Suppressor macrophage treated with lipopolysaccharide for 1 hour (primary cell): ENCODE measurements at regions not wholly inside any gene's neighbourhood (a gene's known extent, or its start where the extent isn't known, plus 50 kb on each side); places are given as distances from the start of the nearest gene placed in this dataset.
"Not testable (repeated sequence)": the region's sequence is repeated elsewhere in the genome, so short reads cannot be mapped to it uniquely, and the experiment has no call there.

Source experiments
- DNase-seq, 3 donors: peaks; one replicate each; pipeline ENCODE4 v3.0.0-alpha.2; 2020 to 2022

DNA sequence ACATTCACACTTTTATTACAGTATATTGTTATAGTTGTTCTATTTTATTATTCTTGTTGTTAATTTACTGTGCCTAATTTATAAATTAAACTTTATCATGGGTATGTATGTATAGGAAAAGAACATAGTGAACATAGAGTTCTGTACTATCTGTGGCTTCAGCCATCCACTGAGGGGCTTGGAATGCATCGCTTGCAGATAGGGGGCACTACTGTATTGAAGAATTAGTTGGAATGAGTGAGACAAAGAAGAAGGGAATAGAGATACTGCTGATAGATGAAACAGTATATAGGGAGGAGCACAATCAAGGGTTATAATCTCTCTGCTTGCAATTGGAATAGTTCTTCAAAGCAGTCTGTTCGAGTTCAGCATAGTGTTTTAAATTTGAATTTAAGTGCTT, 432.2 kb downstream of the RAB38 start:
- no peak for DNase-seq

DNA sequence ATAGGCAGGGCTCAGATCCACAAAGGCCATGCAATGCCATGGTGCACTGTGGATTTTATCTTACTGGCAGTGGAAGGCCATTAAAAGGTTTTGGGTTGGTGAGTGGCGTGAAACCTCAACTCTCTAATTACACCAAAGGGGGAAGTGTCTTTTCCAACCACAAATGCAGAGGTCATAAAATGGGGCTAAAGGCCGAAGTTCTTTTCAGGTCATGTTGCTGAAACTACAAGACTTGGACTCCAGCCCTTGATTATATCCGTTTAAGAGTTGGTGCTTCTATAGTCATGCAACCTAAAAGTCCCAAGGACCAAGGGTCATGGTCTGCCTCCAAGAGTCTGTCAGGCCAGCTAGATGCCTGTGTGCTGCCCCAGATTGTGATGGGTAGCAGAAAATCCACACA, 434.3 kb downstream of the RAB38 start:
- DNase-seq: no peak

DNA sequence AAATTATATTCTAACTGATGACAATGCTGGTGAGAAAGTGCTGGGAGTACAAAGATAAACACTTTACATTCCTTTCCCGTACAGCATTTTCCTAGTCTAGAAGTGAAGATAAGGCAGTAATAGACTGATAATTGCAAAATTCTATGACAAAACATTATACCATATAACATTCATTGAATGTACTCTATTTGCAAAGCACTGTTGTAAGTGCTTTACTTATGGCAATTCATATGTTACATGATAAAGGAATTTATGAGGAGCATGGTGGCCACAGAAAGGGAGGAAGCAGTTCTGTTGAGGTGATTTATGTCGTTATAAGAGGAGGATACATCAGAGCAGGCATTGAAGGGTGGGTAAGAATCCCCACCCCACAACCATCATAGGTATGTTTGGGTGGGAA, 434.8 kb downstream of the RAB38 start:
- DNase-seq: no peak

DNA sequence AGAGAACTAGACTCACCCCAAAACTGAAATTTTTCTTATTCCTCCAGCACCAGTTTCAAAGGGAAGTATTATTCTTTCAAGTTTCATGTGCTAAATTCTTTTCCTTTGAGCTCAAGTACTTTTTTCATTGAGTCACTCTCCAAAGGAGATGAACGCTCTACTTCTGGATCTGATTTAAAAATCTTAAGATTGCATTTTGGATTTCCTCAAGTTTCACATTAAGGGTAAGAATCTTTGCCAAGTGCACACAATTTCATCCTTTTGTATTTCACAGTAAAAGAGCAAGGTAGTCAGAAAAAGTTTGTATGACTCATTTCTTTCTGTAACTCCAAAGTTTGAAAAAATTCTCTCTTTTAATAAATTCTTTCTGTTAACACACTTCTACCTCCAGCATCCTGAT, 435.5 kb downstream of the RAB38 start:
- no peak for DNase-seq

DNA sequence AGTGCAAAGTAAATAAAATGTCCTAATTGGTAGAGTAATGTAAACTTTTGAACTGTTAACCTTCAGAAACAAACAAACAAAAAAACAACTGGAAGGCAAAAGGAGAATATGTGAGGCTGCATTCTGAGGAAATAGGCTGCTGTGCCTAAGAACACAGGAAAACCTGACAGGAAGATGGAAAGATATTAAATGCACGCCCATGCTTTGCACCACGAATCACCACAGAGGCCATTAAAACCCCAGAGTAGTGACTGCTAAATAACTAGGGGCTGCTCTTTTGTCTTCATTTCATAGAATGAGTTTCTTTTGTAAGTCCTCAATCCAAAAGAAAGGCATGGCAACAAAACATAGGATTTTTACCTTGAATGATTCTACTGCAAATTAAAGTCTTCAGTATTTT, 436.0 kb downstream of the RAB38 start:
- no peak for DNase-seq

DNA sequence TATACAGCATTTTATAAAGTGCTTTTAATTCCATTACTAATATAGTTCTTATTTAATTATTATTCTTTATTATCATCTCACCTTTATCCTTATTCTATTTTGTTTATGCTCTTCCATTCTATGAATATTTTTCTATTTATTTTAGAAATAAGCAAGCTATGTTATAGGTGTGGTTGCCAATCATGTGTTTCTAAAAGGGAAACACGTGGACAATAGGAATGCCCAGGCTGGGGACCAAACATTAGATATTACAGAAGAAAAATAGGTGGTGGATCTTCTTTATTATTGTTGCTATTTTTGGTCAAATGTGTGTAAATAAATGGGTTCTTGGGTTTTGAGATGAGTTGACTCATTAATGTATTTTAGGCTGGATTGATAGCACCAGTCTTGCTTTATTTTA, 438.3 kb downstream of the RAB38 start:
- DNase-seq: no peak

DNA sequence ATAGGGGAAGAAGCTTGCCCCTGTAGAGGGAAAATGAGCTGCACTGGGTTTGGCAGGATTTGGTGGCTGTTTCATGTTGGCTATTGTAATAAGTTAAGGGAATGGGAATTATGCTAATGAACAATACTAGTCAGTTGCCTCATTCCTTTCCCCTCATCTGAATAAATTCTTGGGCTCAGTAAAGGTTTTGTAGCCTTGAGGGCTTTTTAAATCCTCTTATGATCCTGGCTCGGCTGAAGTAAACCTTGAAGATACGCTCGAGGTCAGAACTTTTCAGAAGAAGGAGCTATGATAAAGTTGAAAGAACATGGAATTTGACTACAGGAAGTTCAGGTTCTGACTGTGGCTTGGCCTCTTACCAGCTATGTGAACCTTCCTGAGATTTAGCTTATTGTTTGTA, 448.7 kb downstream of the RAB38 start:
- DNase-seq: no peak

DNA sequence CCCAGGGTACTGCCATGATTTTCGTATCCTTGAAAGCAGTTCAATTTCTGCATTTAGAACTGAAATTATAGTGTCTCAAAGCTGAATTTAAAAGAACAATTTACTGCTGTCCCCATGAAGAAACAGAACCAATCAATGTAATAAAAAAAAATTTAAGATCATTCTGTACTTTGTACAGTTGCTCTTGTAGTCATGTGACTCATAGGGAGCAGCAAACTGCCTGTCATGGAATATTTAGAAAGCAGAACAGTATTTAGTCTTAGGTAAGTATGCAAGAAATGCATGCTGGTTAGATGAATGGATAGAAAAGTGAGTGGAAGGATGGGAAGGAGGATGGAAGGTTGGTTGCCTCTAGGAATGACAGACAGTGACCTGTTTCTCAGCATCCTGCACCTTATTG, 450.9 kb downstream of the RAB38 start:
- no peak for DNase-seq

DNA sequence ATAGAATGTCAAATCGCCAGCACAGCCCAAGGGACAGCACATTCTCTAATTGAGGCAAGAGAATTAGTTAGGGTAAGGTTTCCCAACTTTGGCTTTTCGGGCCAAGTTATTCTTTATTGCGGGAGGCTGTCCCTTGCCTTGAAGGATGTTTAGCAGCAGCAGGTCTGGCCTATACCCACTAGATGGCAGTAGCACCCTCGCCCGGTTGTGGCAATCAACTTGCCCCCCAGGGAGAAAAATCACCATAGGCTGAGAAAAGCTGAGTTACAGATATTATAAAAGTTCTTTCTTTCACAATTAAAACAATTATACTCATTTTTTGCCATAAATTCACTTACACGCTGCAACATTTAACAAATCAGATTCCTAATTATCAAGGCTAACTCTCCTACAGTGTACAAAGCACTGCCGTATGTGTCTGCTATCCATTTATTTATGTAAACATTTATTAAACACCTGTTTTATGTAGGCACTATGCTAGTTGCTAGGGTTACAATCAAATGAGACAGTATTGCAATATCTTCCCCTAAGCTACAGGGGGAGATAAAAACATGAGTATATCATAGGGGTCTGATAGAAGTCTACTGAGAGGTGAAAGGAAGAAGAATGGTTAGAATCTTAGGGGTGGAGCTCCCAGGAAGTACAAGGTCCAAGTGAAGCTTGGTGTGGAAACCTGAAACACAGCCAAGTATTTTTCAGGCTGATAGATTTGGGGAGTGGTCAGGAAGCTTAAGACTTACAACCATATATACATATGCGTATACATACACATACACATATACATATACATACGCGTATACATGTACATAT, 452.3 kb downstream of the RAB38 start:
- DNase-seq: peak; percentile 21 to 35 (median 22)

DNA sequence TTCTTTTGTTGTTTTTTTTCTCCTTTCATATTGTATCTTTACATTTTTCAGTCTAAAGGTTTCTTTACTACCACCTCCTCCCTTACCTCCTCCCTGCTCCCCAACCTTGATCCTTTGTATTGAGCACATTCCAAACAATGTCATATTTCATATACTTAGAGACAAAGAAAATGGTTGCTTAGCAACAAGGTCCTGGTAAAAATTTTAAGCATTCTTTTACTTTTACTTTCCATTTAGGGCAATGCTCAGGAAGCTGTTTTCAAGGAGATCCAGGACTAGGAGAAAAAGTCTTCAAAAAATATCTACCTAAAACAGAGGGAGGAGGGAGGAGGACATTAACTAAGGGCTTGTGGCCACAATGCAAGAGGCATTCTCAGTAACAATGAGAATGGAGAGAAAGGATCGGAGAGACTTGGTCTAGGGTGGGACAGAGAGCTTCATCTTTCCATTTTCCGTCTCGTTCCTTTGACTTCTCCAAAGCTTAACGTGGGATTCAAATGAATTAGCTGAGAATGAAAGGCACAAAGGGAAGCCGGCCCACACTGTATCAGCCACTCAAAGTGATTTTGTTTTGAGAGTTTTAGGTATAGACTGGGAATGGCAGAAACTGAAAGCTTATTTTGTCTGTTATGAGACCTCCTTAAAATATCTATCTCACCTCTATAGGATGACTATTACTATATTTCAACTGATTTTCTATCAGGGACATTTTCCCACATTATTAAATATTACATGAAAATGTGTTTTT, 455.7 kb downstream of the RAB38 start:
- no peak for DNase-seq

DNA sequence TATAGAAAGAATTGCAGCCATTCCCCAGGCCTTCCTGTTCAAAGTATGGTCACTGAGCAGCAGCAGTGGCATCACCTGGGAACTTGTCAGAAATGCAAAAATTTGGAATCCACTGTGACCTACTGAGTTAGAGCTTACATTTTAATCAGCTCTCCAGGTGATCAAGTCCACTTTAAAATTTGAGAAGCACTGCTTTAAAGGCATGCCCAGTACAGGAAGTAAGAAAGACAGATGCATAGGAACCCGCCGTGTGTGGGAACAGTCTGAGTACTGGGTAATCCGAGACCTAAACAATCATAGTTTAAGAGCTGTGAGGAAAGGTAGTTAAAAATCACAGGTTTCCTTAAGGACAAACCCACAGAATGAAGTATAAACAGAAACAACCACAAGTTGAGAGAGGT, 462.4 kb downstream of the RAB38 start:
- no peak for DNase-seq

DNA sequence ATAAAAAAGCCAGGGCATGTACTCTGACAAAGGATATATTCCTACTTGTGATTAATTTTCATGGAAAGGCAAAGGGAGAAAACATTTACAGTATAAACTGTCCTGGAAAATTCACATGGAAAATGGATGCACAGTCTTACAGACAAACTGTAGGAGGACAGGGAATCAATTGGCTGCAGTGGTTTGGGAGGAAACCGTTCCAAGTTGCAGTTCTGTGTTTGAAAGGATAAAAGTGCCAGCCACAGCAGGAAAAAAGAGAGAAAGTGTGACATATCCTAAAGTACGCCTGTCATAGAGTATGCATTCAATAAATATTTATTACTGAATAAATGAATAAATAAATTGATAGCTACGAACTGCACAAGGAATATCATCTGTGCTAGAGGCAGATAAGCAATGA, 462.9 kb downstream of the RAB38 start:
- DNase-seq: no peak

DNA sequence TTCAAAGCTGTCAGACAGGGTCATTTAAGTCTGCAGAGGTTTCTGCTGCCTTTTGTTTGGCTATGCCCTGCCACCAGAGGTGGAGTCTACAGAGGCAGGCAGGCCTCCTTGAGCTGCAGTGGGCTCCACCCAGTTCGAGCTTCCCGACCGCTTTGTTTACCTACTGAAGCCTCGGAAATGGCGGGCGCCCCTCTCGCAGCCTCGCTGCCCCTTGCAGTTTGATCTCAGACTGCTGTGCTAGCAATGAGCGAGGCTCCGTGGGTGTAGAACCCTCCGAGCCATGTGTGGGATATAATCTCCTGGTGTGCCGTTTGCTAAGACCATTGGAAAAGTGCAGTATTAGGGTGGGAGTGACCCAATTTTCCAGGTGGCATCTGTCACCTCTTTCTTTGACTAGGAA, 471.7 kb downstream of the RAB38 start:
- DNase-seq: not testable (repeated sequence)

DNA sequence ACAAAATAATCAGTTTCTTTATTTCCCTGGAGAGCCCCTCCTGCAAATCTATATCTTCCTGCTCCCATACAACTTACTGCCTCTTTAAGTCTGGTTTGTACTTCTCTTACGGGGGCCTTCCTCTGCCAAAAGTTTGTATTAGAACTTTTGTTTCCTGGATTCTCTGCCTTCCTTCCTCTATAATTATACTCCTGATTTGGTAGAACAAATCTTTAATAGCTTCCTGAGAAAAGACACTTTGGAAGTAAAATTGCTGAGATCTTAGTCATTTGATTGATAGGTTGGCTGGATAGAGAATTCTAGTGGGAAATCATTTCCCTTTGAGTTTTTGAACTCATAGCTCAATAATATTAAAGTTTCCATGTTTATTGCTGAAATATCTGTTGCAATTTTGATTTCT, 499.2 kb downstream of the RAB38 start:
- no peak for DNase-seq

DNA sequence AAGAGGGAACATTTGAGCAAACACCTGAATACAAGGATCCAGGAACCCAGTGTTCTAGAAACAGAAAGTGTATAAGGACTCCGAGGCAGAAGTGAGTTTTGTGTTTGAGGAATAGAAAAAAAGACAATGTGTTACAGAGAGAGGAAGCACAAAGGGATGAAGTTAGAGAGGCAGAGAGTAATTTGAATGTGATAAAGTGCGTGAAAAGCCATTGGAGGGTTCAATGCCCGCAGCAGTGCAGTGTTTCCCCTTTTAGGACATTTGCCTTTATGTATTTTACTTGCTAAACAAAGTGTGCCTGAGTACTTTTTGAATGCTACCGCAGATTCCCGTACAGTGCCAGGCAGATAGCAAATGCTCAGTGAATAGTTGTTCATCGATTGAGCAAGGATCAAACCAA, 508.5 kb downstream of the RAB38 start:
- no peak for DNase-seq

DNA sequence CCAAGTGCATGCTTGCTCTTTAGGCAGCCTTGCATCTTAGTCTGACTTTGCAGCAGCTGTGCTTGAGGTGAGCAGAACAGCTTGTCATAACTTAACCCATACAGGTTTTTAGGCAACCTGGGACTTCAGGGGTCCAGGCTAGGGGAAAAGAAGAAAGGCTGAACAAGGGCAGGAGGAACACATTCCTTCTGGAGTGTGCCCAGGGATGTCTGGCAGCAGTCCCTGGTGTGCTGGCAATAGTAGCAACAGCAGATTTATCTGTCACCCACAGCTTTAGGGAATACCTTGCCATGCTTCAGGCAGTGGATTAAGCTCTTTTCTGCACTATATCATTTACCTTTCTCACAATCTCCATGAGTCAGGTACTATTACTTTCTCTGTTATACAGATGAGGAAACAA, 513.0 kb downstream of the RAB38 start:
- no peak for DNase-seq

DNA sequence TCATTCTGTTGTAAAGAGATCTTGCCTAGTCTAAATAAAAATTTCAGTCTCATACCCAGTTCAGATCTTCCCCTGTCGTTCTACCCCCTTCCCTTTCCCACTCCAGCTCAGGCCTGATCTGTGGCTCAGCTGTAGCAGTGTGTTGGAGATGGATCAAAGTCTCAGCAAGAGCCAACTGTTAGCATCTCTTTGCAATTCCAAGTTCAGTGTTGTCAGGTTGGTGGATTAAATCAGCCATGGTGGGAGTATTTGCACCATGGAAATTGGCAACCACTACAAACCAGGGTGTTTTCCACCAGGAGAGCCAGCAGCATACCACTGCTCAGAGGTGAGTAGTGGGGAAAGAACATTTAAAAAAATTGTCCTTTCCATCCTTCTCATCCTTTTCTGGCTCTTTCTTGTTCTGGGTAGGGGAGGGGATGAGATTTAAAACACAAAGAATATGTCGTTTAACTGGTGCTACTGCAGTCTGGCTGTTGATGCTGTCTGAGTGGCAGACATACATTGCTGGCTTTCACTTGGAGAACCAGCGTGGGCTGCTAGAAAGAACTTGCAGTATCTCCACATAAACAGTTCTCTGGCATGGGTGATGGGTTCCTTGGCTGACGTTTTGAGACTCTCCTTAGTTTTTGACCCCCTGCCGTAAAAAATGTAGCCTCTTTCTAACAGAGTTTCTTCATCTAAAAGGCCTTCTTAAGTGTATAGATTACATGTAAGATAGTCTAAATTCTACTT, 514.1 kb downstream of the RAB38 start:
- DNase-seq: no peak

DNA sequence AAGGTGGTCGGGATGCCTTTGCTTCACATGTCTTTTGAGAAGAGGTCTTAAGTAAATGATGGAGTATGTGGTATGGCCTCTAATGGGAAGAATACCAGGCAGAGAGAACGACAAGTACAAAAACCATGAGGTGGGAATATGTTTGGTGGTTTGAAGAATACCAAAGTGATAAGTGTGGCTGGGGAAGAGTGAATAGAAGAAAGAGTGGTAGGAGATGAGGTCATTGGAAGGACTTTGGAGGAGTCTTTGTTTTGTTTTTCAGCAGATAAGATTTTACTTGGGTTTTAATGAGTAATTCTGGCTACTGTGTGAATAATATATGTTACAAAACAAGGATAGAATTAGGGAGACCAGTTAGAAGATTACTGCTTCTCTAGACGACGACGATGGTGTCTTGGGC, 515.4 kb downstream of the RAB38 start:
- no peak for DNase-seq

DNA sequence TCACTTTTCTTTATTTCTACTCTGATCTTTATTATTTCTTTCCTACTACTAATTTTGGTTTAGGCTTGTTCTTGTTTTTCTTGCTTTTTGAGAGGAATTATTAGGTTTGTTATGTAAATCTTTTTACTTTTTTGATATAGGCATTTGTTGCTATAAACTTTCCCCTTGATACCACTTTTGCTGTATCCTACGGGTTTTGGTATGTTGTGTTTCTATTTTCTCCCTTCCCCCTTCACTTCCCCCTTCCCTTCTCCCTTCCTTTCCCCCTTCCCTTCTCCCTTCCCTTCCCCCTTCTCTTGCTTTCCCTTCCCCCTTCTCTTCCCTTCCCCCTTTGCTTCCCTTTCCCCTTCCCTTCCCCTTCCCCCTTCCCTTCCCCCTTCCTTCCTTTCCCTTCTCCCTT, 529.6 kb downstream of the RAB38 start:
- no peak for DNase-seq

DNA sequence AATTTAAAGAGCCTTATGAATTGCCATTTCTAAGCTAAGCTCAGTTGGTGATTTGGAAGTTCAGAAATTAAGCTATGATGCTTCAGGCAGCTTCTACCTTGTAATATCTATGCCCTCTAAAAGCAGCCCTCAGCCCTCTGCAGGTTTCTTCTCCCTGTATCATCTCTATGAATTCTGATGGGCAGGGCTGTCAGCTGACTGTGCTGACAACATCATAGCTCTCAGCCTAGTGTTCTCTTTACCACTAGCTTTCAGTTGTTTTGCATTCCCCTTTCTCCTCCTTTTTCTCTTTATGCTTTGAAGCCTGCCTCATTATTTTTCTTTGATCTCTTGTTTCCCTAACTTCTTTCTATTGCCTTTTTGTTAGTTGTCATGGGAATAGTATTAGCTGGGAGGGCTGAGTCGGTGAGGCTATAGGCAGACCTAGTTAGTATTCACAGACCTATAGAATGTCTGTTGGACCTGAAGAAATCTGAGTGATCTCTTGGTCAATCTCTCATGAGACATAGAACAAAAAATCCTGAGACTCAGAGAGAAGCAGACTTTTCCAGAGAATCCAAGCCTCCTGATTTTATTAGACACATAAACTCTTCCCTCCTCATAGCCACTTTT, 535.4 kb downstream of the RAB38 start:
- no peak for DNase-seq

DNA sequence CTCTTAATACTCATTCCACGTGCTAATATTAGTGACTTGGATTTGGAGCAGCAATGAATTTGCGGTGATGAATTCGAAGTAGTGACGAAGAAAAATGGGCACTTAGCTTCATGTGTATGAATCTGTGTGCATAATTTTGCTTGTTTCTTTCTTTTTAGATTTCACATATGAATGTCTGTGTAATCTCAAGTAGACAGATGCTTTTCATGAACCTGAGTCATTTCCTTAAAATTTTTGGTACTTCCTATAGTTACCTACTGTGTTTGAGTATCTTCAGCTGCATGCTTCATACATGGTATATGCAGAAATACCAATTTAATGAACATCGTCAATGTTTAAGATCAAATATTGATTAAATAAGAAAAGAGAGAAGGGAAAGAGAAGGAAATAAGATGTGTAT, 540.2 kb downstream of the RAB38 start:
- DNase-seq: no peak

DNA sequence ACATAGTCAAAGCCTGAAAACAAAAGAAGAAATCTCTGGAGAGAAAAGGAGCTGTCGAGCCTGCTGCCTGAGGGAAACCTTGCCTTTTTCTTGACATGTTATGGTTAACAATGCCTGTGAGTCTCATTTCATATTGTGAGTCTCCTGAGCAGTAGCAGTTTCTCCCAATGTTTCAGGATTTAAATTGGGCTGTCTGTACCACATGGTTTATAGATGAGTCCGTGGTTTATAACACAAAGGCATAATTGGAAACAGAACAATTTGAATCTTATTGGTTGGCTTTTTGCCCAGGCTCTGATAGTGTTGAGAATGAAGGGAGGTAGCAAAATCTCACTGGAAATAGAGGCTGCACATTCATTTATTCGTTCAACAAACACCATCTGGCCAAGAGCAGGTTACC, 540.9 kb downstream of the RAB38 start:
- no peak for DNase-seq

DNA sequence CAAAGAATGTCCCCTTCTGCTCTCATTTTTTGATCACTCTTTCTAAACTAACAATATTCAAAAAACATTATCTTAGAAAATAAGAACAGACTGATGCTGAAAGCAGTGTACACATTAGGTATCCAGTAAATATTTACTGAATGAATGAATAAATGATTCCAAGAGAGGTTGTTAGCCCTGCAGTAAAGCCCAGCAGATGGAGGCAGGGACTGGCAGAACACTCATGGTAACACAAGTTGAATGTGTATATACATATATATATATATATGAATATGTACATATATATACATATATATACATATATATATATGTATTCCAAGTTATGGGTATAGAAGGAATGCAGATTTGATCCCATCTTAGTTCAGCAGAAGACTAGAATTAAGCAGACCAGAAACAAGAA, 546.3 kb downstream of the RAB38 start:
- DNase-seq: no peak
